Left colon (tissue), 2 donors: ENCODE measurements at regions not wholly inside any gene's neighbourhood (a gene's known extent, or its start where the extent isn't known, plus 50 kb on each side); places are given as distances from the start of the nearest gene placed in this dataset.
A peak's percentile ranks its signal among the peaks of the same experiment; 100 is the strongest.
"Not testable (repeated sequence)": the region's sequence is repeated elsewhere in the genome, so short reads cannot be mapped to it uniquely, and the experiment has no call there.

Source experiments
- ATAC-seq: fragments of 200-7000 bp; cut with Tn5 transposase; one replicate; pipeline ENCODE4 v1.9.1; 2020; ENCODE audit warnings: mild to moderate bottlenecking, moderate library complexity
- DNase-seq, 2 donors: peaks; one replicate each; pipeline ENCODE4 v3.0.0-alpha.2; 2020
- intact Hi-C, 2 donors: fragments of 100-400 bp; cut with DNase I in 1 of 2; cut with micrococcal nuclease in 1 of 2; formaldehyde crosslinking; loops; one replicate each; pipeline versions ENCODE4 v1.11.2 to v1.14.0; 2022; cut with DNase I, micrococcal nuclease
- donor health status: DM: no; HTN: no; CAD: no.
- donor health status: DM: yes; HTN: yes; CAD: no.

DNA sequence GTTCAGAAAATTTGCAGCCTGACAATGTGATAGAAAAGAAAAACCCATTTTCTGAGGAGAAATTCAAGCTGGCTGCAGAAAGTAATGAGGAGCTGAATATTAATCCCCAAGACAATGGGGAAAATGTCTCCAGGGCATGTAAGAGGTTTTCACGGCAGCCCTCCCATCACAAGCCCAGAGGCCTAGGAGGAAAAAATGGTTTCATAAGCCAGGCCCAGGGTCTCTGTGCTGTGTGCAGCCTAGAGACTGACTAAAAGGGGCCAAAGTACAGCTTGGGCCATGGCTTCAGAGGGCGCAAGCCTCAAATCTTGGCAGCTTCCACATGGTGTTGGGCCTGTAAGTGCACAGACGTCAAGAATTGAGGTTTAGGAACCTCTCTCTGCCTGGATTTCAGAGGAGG is 61.7 kb upstream of the DLG1 start:
- ATAC-seq, DNase-seq, intact Hi-C loops: not testable (repeated sequence)

GRCh38 chr3:197359476-197359875 is 61.1 kb upstream of the DLG1 start:
- ATAC-seq, intact Hi-C loops, DNase-seq: not testable (repeated sequence)

DNA sequence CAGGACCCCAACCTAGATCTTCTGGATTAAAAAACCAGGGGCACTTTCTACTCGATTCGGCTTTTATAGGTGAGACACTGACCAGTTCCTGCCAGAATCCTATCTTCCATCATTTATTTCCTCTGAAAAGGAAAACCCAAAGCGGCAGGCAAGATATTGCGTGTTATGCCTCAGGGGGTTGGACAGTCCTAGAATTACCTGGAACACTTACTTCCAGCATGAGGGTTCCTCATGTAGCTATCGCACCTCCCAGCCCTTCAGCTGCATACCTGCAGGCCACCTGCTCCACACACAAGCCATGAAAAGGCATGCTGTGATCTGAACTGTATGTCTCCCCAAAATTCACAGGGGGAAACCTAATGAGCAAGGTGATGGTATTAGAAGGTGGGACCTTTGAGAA is 58.3 kb upstream of the DLG1 start:
- intact Hi-C loops, result no loop called here
- no peak for ATAC-seq
- DNase-seq, result no peak

GRCh38 chr3:197356275-197356674 is 57.9 kb upstream of the DLG1 start:
- DNase-seq (peak in 1 of 2 donors; percentile 19), ATAC-seq (no peak)
- intact Hi-C loops, result no loop called here

GRCh38 chr3:197355713-197356112 is 57.3 kb upstream of the DLG1 start:
- intact Hi-C loops, result no loop called here
- no peak for DNase-seq

GRCh38 chr3:197354568-197355001 is 56.2 kb upstream of the DLG1 start:
- DNase-seq (peak; percentile 39 to 45), ATAC-seq (no peak)
- intact Hi-C loops, result no loop called here

More at GRCh38 chr3:197355713-197356112, 57.3 kb upstream of the DLG1 start:
- ATAC-seq, result no peak

- no peak for DNase-seq
- no peak for ATAC-seq
- intact Hi-C loops, result no loop called here
Measured at GRCh38 chr3:197353867-197354567, 55.6 kb upstream of the DLG1 start.

GRCh38 chr3:197353001-197353866 is 54.8 kb upstream of the DLG1 start:
- intact Hi-C loops, result no loop called here
- no peak for ATAC-seq
- DNase-seq, result no peak

DNA sequence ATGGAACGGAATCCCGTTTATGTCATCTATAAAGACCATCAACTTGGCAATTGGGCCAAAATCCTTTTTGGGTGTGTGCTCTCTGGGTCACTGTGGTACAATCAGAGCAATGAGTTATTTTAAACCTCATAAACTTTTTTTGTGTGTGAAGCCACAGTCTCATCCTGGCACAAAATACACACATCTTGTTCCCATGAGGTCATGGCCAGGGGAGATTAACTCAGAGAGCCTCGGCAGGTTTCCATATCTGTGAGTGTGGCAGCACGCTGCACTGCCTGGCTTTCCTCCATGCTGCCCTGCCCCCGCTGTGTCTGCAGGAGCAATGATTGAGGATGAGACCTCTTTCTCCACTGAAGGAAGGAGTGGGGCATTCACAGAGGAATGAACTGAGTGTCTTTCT is 54.0 kb upstream of the DLG1 start:
- intact Hi-C loops, result no loop called here

GRCh38 chr3:197350446-197350845 is 52.0 kb upstream of the DLG1 start:
- ATAC-seq, result no peak
- intact Hi-C loops, result no loop called here
- DNase-seq, result no peak

More for the DNA sequence above, 54.0 kb upstream of the DLG1 start:
- DNase-seq (peak; percentile 15 to 46), ATAC-seq (peak; percentile 35)

- DNase-seq, result no peak
- intact Hi-C loops, result no loop called here
- ATAC-seq, result no peak
Measured at GRCh38 chr3:197349368-197349767, 51.0 kb upstream of the DLG1 start.
